ENCODE measurements at regions not wholly inside any gene's neighbourhood (a gene's known extent, or its start where the extent isn't known, plus 50 kb on each side); places are given as distances from the start of the nearest gene placed in this dataset.

GRCh38 chr12:107361970-107362369, 268.6 kb upstream of the CRY1 start:
- Histone ChIP-seq H3K4me3 (ENCODE audit: insufficient read depth, low read length, poor library complexity, severe bottlenecking) (no peak overlapping the region), H3K27ac (ENCODE audit: low read depth, low read length) (no peak overlapping the region), H3K9me3 (ENCODE audit: insufficient read depth, low read length) (no peaks in the 10 kb centered on the region), H3K4me2 (ENCODE audit: low read depth, low read length, poor library complexity, severe bottlenecking) (no peak overlapping the region), H3K27me3 (ENCODE audit: low read length) (no peaks in the 10 kb centered on the region), H3K9ac (ENCODE audit: low read length) (no peak overlapping the region), H3K36me3 (ENCODE audit: low read length) (no peaks in the 10 kb centered on the region), H3F3A (ENCODE audit: insufficient read depth) (no peaks in the 10 kb centered on the region), H2AFZ (ENCODE audit: low read depth, low read length, severe bottlenecking) (no peak overlapping the region), H3K9me2 (replicated peaks; ENCODE audit: insufficient read depth, low read length) (no peaks in the 10 kb centered on the region), H4K20me1 (ENCODE audit: low read depth, low read length) (no peaks in the 10 kb centered on the region), H3K79me2 (ENCODE audit: insufficient read depth, low read length) (no peaks in the 10 kb centered on the region)
- no peak for TF ChIP-seq CTCF (IDR thresholded peaks at IDR 0.05; ENCODE audit: insufficient read depth, low read length, poor library complexity, severe bottlenecking)
- TF ChIP-seq EZH2phosphoT487 (conservative IDR thresholded peaks at IDR 0.05; ENCODE audit: low read length), result no peak

GRCh38 chr12:107362960-107363359, 269.6 kb upstream of the CRY1 start:
- Histone ChIP-seq H3F3A (ENCODE audit: insufficient read depth) (no peaks in the 10 kb centered on the region), H3K4me2 (ENCODE audit: low read depth, low read length, poor library complexity, severe bottlenecking) (no peak overlapping the region), H3K9me3 (ENCODE audit: insufficient read depth, low read length) (no peaks in the 10 kb centered on the region), H3K9me2 (replicated peaks; ENCODE audit: insufficient read depth, low read length) (no peaks in the 10 kb centered on the region), H3K36me3 (ENCODE audit: low read length) (no peaks in the 10 kb centered on the region), H3K27me3 (ENCODE audit: low read length) (no peaks in the 10 kb centered on the region), H2AFZ (ENCODE audit: low read depth, low read length, severe bottlenecking) (no peak overlapping the region), H3K27ac (ENCODE audit: low read depth, low read length) (no peak overlapping the region), H3K4me3 (ENCODE audit: insufficient read depth, low read length, poor library complexity, severe bottlenecking) (no peak overlapping the region), H3K9ac (ENCODE audit: low read length) (no peak overlapping the region), H3K79me2 (ENCODE audit: insufficient read depth, low read length) (no peaks in the 10 kb centered on the region), H4K20me1 (ENCODE audit: low read depth, low read length) (no peaks in the 10 kb centered on the region)
- TF ChIP-seq CTCF (IDR thresholded peaks at IDR 0.05; ENCODE audit: insufficient read depth, low read length, poor library complexity, severe bottlenecking) (no peak), EZH2phosphoT487 (conservative IDR thresholded peaks at IDR 0.05; ENCODE audit: low read length) (no peak)

GRCh38 chr12:107364875-107365518, 271.6 kb upstream of the CRY1 start:
- no peaks in the 10 kb centered on the region for H3F3A ChIP-seq (ENCODE audit: insufficient read depth)
- no peaks in the 10 kb centered on the region for H3K79me2 ChIP-seq (ENCODE audit: insufficient read depth, low read length)
- no peak overlapping the region for H2AFZ ChIP-seq (ENCODE audit: low read depth, low read length, severe bottlenecking)
- no peaks in the 10 kb centered on the region for H3K9me3 ChIP-seq (ENCODE audit: insufficient read depth, low read length)
- H3K4me2 ChIP-seq (ENCODE audit: low read depth, low read length, poor library complexity, severe bottlenecking), result no peak overlapping the region
- no peaks in the 10 kb centered on the region for H3K9me2 ChIP-seq (replicated peaks; ENCODE audit: insufficient read depth, low read length)
- no peaks in the 10 kb centered on the region for H4K20me1 ChIP-seq (ENCODE audit: low read depth, low read length)
- H3K36me3 ChIP-seq (ENCODE audit: low read length), result no peaks in the 10 kb centered on the region
- TF ChIP-seq EZH2phosphoT487 (conservative IDR thresholded peaks at IDR 0.05; ENCODE audit: low read length), result no peak
- no peak for TF ChIP-seq CTCF (IDR thresholded peaks at IDR 0.05; ENCODE audit: insufficient read depth, low read length, poor library complexity, severe bottlenecking)
- no peak overlapping the region for H3K9ac ChIP-seq (ENCODE audit: low read length)
- no peaks in the 10 kb centered on the region for H3K27me3 ChIP-seq (ENCODE audit: low read length)
- H3K4me3 ChIP-seq (ENCODE audit: insufficient read depth, low read length, poor library complexity, severe bottlenecking), result no peak overlapping the region
- H3K27ac ChIP-seq (ENCODE audit: low read depth, low read length), result no peak overlapping the region

Measured in SU-DHL-6 (cell line).